Panc1 (cell line): ENCODE measurements at regions not wholly inside any gene's neighbourhood (a gene's known extent, or its start where the extent isn't known, plus 50 kb on each side); places are given as distances from the start of the nearest gene placed in this dataset.

Experiments used
- CTCF ChIP-seq: fragments of 450-650 bp; IDR thresholded peaks from 2 replicates; pipeline ENCODE4 v1.5.1; 2017; ENCODE audit warnings: mild to moderate bottlenecking
- SIN3A ChIP-seq: IDR thresholded peaks from 2 replicates; pipeline ENCODE4 v1.6.1; 2012; ENCODE audit warnings: low read depth, mild to moderate bottlenecking, low read length, moderate library complexity, borderline replicate concordance; ENCODE audit not compliant: insufficient read depth

- TF ChIP-seq CTCF = no peak
- TF ChIP-seq SIN3A = no peak
Measured at GRCh38 chr7:97305589-97305988, 188.1 kb downstream of the SDHAF3 start.
